Activated CD4-positive, alpha-beta T cell treated with anti-CD3 and anti-CD28 coated beads, Interleukin-2, amount 10 ng/mL, durations not matched to agents 7 days and 5 days (primary cell): ENCODE measurements at regions not wholly inside any gene's neighbourhood (a gene's known extent, or its start where the extent isn't known, plus 50 kb on each side); places are given as distances from the start of the nearest gene placed in this dataset.

ENCODE experiments used
- CTCF ChIA-PET: fragments of 350-600 bp; sonication (Branson Sonifier 250); formaldehyde crosslinking; loops from one replicate; lab custom pipeline; 2021; ENCODE audit warnings: antibody characterized with exemption; lab: Charles Lee
- POLR2A ChIA-PET: fragments of 350-600 bp; sonication (Branson Sonifier 250); formaldehyde crosslinking; loops from one replicate; lab custom pipeline; 2021; ENCODE audit warnings: antibody characterized with exemption; lab: Charles Lee
- DNase-seq: peaks from one replicate; pipeline ENCODE4 v3.0.0-alpha.2; 2020
- H3K27ac Mint-ChIP-seq: one replicate; pipeline ENCODE4 v1.8.0; 2021; ENCODE audit warnings: mild to moderate bottlenecking, moderate library complexity, mixed read lengths
- H3K27me3 Mint-ChIP-seq: one replicate; pipeline ENCODE4 v1.8.0; 2021; ENCODE audit warnings: mixed read lengths
- H3K36me3 Mint-ChIP-seq: one replicate; pipeline ENCODE4 v1.8.0; 2021; ENCODE audit warnings: low read depth, mixed read lengths
- H3K4me1 Mint-ChIP-seq: one replicate; pipeline ENCODE4 v1.8.0; 2021; ENCODE audit warnings: mixed read lengths
- H3K4me3 Mint-ChIP-seq: one replicate; pipeline ENCODE4 v1.8.0; 2021; ENCODE audit warnings: mild to moderate bottlenecking, moderate library complexity, mixed read lengths
- H3K9me3 Mint-ChIP-seq: one replicate; pipeline ENCODE4 v1.8.0; 2021; ENCODE audit warnings: mixed read lengths

DNA sequence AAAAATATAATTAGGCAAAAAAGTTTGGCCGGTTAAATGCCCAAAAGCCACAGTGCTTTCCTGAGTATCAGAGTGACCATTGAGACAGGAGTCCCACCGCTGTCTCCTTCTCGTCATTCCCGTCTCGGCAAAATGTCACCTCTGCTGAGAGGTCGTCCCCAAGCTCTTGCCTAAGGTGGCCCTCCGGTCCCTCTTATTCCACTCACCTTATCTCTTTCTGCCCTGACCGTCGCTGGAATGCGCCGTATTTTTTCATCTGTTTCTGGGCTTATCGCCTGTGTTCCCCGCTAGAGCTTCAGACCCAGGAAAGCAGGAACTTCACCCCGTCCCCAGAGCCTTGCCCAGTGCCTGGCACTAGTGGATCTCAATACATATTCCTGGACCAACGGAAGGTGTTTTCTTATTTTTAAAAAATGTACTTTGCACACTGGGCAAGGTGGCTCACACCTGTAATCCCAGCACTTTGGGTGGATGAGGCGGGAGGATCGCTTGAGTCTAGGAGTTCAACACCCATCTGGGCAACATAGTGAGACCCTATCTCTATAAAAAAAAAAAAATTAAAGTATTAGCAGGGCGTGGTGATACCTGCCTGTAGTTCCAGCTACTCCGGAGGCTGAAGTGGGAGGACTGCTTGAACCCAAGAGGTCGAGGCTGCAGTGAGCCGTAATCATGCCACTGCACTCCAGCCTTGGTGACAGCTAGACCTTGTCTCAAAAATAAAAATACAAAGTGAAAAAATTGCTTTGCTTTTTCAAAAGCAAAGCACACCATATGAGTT lies 122.8 kb upstream of the PTPN1 start:
- no peak for DNase-seq
- Mint-ChIP-seq H3K27ac (peak overlapping the region; percentile 74), H3K4me1 (peaks cover 75% of the 10 kb centered on the region), H3K36me3 (no peaks in the 10 kb centered on the region), H3K9me3 (no peaks in the 10 kb centered on the region), H3K4me3 (no peak overlapping the region), H3K27me3 (no peaks in the 10 kb centered on the region)
- ChIA-PET CTCF (interaction anchor here (0.6 to 1.9 kb wide), 3 partner anchors 12 to 162 kb away, joined by 3 to 7 read pairs (median 5); no protein-coding TSS in a partner anchor), POLR2A (no interaction called here)

- DNase-seq: no peak
Observed at GRCh38 chr20:50387996-50388332, 122.2 kb upstream of the PTPN1 start.

GRCh38 chr20:50388733-50389437 lies 121.3 kb upstream of the PTPN1 start:
- POLR2A ChIA-PET: no interaction called here
- H3K27me3 Mint-ChIP-seq: no peaks in the 10 kb centered on the region
- H3K4me1 Mint-ChIP-seq: peaks cover 62% of the 10 kb centered on the region
- CTCF ChIA-PET: interaction anchor here (1.4 kb wide), 1 partner anchor 11 kb away, joined by 3 read pairs; no protein-coding TSS in a partner anchor
- H3K36me3 Mint-ChIP-seq: no peaks in the 10 kb centered on the region
- no peak overlapping the region for H3K4me3 Mint-ChIP-seq
- peak overlapping the region; percentile 76 for H3K27ac Mint-ChIP-seq
- H3K9me3 Mint-ChIP-seq: no peaks in the 10 kb centered on the region
- no peak for DNase-seq

More at GRCh38 chr20:50387996-50388332, 122.2 kb upstream of the PTPN1 start:
- ChIA-PET POLR2A (no interaction called here), CTCF (interaction anchor here (0.6 to 1.9 kb wide), 3 partner anchors 12 to 163 kb away, joined by 3 to 7 read pairs (median 5); no protein-coding TSS in a partner anchor)
- Mint-ChIP-seq H3K36me3 (no peaks in the 10 kb centered on the region), H3K4me3 (no peak overlapping the region), H3K27ac (peak overlapping the region; percentile 71), H3K9me3 (no peaks in the 10 kb centered on the region), H3K27me3 (no peaks in the 10 kb centered on the region), H3K4me1 (peaks cover 72% of the 10 kb centered on the region)

GRCh38 chr20:50389438-50389807 lies 120.8 kb upstream of the PTPN1 start:
- Mint-ChIP-seq H3K27ac (peak overlapping the region; percentile 76), H3K36me3 (no peaks in the 10 kb centered on the region), H3K9me3 (no peaks in the 10 kb centered on the region), H3K4me1 (peaks cover 58% of the 10 kb centered on the region), H3K27me3 (no peaks in the 10 kb centered on the region), H3K4me3 (no peak overlapping the region)
- no peak for DNase-seq
- ChIA-PET CTCF (interaction anchor here (1.4 kb wide), 1 partner anchor 10 kb away, joined by 3 read pairs; no protein-coding TSS in a partner anchor), POLR2A (no interaction called here)

- Mint-ChIP-seq H3K4me3 (no peak overlapping the region), H3K36me3 (no peaks in the 10 kb centered on the region), H3K27me3 (no peaks in the 10 kb centered on the region), H3K9me3 (no peaks in the 10 kb centered on the region), H3K27ac (no peak overlapping the region), H3K4me1 (peaks cover 52% of the 10 kb centered on the region)
- no peak for DNase-seq
- ChIA-PET POLR2A (no interaction called here), CTCF (interaction anchor here (1.4 kb wide), 1 partner anchor 9 kb away, joined by 3 read pairs; no protein-coding TSS in a partner anchor)
Observed at GRCh38 chr20:50389808-50390684, 120.1 kb upstream of the PTPN1 start.

GRCh38 chr20:50390685-50391443 lies 119.3 kb upstream of the PTPN1 start:
- H3K36me3 Mint-ChIP-seq: no peaks in the 10 kb centered on the region
- H3K9me3 Mint-ChIP-seq: no peaks in the 10 kb centered on the region
- ChIA-PET CTCF (interaction anchor here (0.5 to 0.7 kb wide), 2 partner anchors 9 to 227 kb away, joined by 3 to 4 read pairs; no protein-coding TSS in a partner anchor), POLR2A (interaction anchor here (0.6 kb wide), 1 partner anchor 395 kb away, joined by 3 read pairs; no protein-coding TSS in a partner anchor)
- no peaks in the 10 kb centered on the region for H3K27me3 Mint-ChIP-seq
- peaks cover 44% of the 10 kb centered on the region for H3K4me1 Mint-ChIP-seq
- H3K4me3 Mint-ChIP-seq: no peak overlapping the region
- no peak for DNase-seq
- H3K27ac Mint-ChIP-seq: peak overlapping the region; percentile 37

DNA sequence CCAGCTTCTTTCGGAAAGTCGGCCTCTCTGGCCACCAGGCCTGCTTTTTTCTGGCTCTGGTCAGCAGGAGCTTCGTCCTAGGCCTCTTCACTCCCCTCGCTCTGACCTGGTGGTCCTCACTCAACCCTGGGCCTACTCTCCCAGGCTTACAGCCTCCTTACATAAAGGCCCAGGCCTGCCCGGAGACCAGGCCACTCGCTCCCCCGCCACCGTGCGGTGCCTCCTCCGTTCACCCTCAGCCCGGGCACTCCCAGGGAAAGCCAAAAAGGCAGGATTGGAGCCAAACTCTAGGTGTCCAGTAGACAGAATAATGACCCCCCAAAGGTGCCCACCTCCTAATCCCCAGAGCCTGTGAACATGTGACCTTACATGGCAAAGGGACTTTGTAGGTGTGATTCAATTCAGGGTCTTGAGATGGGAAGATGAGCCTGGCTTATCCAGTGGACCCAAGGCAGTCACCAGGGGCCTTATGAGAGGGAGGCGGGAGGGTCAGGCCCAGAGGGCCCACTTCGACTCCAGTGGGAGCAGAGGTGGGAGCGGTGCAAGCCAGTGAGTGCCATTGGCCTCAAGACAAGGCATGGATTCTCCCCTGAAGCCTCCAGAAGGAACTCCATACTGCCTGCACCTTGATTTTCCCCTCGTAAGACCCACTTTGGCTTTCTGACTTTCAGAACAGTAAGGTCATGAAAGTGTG lies 118.6 kb upstream of the PTPN1 start:
- no peak overlapping the region for H3K4me3 Mint-ChIP-seq

GRCh38 chr20:50392138-50392866 lies 117.9 kb upstream of the PTPN1 start:
- peaks cover 32% of the 10 kb centered on the region for H3K4me1 Mint-ChIP-seq
- H3K9me3 Mint-ChIP-seq: no peaks in the 10 kb centered on the region
- H3K27ac Mint-ChIP-seq: no peak overlapping the region

More for the DNA sequence above, 118.6 kb upstream of the PTPN1 start:
- H3K36me3 Mint-ChIP-seq: no peaks in the 10 kb centered on the region
- CTCF ChIA-PET: interaction anchor here (0.5 to 0.7 kb wide), 2 partner anchors 9 to 226 kb away, joined by 3 to 4 read pairs; no protein-coding TSS in a partner anchor
- H3K9me3 Mint-ChIP-seq: no peaks in the 10 kb centered on the region
- POLR2A ChIA-PET: interaction anchor here (0.6 kb wide), 1 partner anchor 396 kb away, joined by 3 read pairs; no protein-coding TSS in a partner anchor
- H3K27me3 Mint-ChIP-seq: no peaks in the 10 kb centered on the region
- peaks cover 36% of the 10 kb centered on the region for H3K4me1 Mint-ChIP-seq
- H3K27ac Mint-ChIP-seq: no peak overlapping the region
- DNase-seq: no peak

GRCh38 chr20:50393242-50393641 lies 116.9 kb upstream of the PTPN1 start:
- no peak overlapping the region for H3K4me3 Mint-ChIP-seq
- no peak overlapping the region for H3K27ac Mint-ChIP-seq
- CTCF ChIA-PET: interaction anchor here (1.2 kb wide), 1 partner anchor 11 kb away, joined by 3 read pairs; no protein-coding TSS in a partner anchor
- no peaks in the 10 kb centered on the region for H3K9me3 Mint-ChIP-seq
- POLR2A ChIA-PET: no interaction called here
- H3K36me3 Mint-ChIP-seq: no peaks in the 10 kb centered on the region
- peaks cover 24% of the 10 kb centered on the region for H3K4me1 Mint-ChIP-seq
- H3K27me3 Mint-ChIP-seq: no peaks in the 10 kb centered on the region
- no peak for DNase-seq

More at GRCh38 chr20:50392138-50392866, 117.9 kb upstream of the PTPN1 start:
- no peaks in the 10 kb centered on the region for H3K27me3 Mint-ChIP-seq
- H3K36me3 Mint-ChIP-seq: no peaks in the 10 kb centered on the region
- DNase-seq: no peak
- ChIA-PET POLR2A (no interaction called here), CTCF (interaction anchor here (1.2 kb wide), 1 partner anchor 12 kb away, joined by 3 read pairs; no protein-coding TSS in a partner anchor)
- no peak overlapping the region for H3K4me3 Mint-ChIP-seq

DNA sequence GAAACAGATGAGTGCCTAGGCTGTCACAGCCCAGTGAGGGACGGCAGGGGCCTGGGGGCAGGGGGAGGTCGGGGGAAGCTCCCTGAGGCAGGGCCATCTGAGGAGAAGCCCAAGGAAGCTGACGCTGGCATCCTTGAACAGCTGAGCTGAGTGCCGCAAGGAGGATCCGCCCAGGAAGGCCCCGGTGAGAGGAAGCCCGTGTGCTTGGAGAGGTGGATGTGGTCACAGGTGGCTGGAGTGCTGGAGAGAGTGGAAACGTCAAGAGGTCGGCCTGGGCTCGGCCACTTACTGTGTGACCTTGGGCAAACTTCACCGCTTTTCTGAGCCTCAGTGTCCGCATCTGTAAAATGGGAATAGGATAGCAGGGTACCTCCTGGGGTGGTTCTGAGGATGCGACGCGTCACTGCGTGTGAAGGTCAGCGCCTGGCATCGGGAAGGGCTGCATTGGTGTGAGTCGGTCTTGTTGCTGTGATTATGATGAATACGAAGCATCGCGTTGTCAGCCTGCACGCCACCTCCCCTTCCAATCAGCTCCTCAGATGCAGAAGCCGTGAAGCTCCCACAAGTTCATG lies 116.1 kb upstream of the PTPN1 start:
- Mint-ChIP-seq H3K27ac (no peak overlapping the region), H3K4me1 (peaks cover 16% of the 10 kb centered on the region), H3K27me3 (no peaks in the 10 kb centered on the region), H3K9me3 (no peaks in the 10 kb centered on the region), H3K4me3 (no peak overlapping the region), H3K36me3 (no peaks in the 10 kb centered on the region)
- POLR2A ChIA-PET: no interaction called here
- no peak for DNase-seq
- CTCF ChIA-PET: interaction anchor here (1.7 kb wide), 1 partner anchor 28 kb away, joined by 3 read pairs; no protein-coding TSS in a partner anchor
